ENCODE measurements at regions not wholly inside any gene's neighbourhood (a gene's known extent, or its start where the extent isn't known, plus 50 kb on each side); places are given as distances from the start of the nearest gene placed in this dataset.

- ChIA-PET POLR2A (ENCODE audit: low non-redundant PET) (no interaction called here), CTCF (no interaction called here)
- Histone ChIP-seq H3K4me1 (ENCODE audit: insufficient read depth, low read length, poor library complexity, severe bottlenecking) (no peaks in the 10 kb centered on the region), H3K36me3 (ENCODE audit: insufficient read depth, low read length, poor library complexity, severe bottlenecking) (no peaks in the 10 kb centered on the region), H3K4me3 (ENCODE audit: low read depth, low read length, poor library complexity, severe bottlenecking) (no peak overlapping the region), H3K27ac (ENCODE audit: low read depth, low read length, poor library complexity, severe bottlenecking) (no peak overlapping the region), H3K27me3 (replicated peaks; ENCODE audit: insufficient read depth, low read depth, low read length, poor library complexity) (no peaks in the 10 kb centered on the region), H3K9me3 (ENCODE audit: low read depth, low read length, poor library complexity, severe bottlenecking) (no peaks in the 10 kb centered on the region)
- BruUV-seq (replicated peaks): no TSS peak
- intact Hi-C loops (cut with micrococcal nuclease; ENCODE audit: unreplicated experiment): no loop called here
- DNase-seq (ENCODE audit: low spot score): no peak
- TF ChIP-seq CTCF (conservative IDR thresholded peaks at IDR 0.05; ENCODE audit: low read depth, low read length): no peak
- no peak for TF ChIP-seq EZH2 (IDR thresholded peaks at IDR 0.05; ENCODE audit: borderline replicate concordance, low read depth, low read length, poor library complexity, severe bottlenecking)
Measured at GRCh38 chr12:82028772-82029171, 269.6 kb upstream of the PPFIA2 start.

DNA sequence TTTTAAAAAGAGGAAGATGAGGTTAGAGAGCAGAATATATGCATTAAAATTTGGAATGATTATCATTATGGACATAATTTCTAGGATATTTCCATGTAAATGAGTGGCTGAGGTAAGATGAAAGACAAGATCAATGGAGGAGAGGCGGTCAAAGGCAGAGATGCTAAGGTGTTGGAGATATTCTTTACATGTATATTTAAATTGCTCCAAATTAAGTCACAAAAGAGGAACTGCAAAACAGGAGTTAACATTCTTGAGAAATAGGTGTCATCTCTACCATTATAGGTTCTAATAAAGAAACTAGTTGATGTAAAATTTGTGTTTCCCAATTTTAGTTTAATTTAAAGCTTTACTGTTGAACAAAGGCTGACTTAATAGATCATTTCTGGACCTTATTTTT, 268.5 kb upstream of the PPFIA2 start:
- Histone ChIP-seq H3K9me3 (ENCODE audit: low read depth, low read length, poor library complexity, severe bottlenecking) (no peaks in the 10 kb centered on the region), H3K4me3 (ENCODE audit: low read depth, low read length, poor library complexity, severe bottlenecking) (no peak overlapping the region), H3K4me1 (ENCODE audit: insufficient read depth, low read length, poor library complexity, severe bottlenecking) (no peaks in the 10 kb centered on the region), H3K27me3 (replicated peaks; ENCODE audit: insufficient read depth, low read depth, low read length, poor library complexity) (no peaks in the 10 kb centered on the region), H3K27ac (ENCODE audit: low read depth, low read length, poor library complexity, severe bottlenecking) (no peak overlapping the region), H3K36me3 (ENCODE audit: insufficient read depth, low read length, poor library complexity, severe bottlenecking) (no peaks in the 10 kb centered on the region)
- CTCF ChIA-PET: no interaction called here
- DNase-seq (ENCODE audit: low spot score): no peak
- POLR2A ChIA-PET (ENCODE audit: low non-redundant PET): no interaction called here
- intact Hi-C loops (cut with micrococcal nuclease; ENCODE audit: unreplicated experiment): no loop called here
- no TSS peak for BruUV-seq (replicated peaks)
- TF ChIP-seq CTCF (conservative IDR thresholded peaks at IDR 0.05; ENCODE audit: low read depth, low read length) (no peak), EZH2 (IDR thresholded peaks at IDR 0.05; ENCODE audit: borderline replicate concordance, low read depth, low read length, poor library complexity, severe bottlenecking) (no peak)

DNA sequence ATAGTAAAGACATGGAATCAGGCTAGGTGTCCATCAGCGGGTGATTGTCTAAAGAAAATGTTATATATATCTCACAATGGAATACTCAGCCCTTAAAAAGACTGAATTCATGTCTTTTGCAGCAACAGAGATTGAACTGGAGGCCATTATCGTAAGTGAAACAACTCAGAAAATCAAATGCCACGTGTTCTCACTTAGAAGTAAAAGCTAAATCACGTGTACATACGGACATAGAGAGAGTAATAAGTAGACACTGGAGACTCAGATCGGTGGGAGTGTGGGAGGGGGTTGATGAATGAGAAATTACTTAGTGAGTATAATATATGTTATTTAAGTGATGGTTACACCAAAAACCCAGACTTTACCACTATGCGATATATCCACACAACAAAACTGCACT, 266.3 kb upstream of the PPFIA2 start:
- intact Hi-C loops (cut with micrococcal nuclease; ENCODE audit: unreplicated experiment): no loop called here

More for the DNA sequence above, 266.3 kb upstream of the PPFIA2 start:
- no peaks in the 10 kb centered on the region for H3K9me3 ChIP-seq (ENCODE audit: low read depth, low read length, poor library complexity, severe bottlenecking)
- H3K27ac ChIP-seq (ENCODE audit: low read depth, low read length, poor library complexity, severe bottlenecking): no peak overlapping the region
- H3K27me3 ChIP-seq (replicated peaks; ENCODE audit: insufficient read depth, low read depth, low read length, poor library complexity): no peaks in the 10 kb centered on the region
- CTCF ChIA-PET: no interaction called here
- no TSS peak for BruUV-seq (replicated peaks)
- DNase-seq (ENCODE audit: low spot score): no peak
- TF ChIP-seq EZH2 (IDR thresholded peaks at IDR 0.05; ENCODE audit: borderline replicate concordance, low read depth, low read length, poor library complexity, severe bottlenecking): no peak
- TF ChIP-seq CTCF (conservative IDR thresholded peaks at IDR 0.05; ENCODE audit: low read depth, low read length): no peak
- H3K4me1 ChIP-seq (ENCODE audit: insufficient read depth, low read length, poor library complexity, severe bottlenecking): no peaks in the 10 kb centered on the region
- H3K4me3 ChIP-seq (ENCODE audit: low read depth, low read length, poor library complexity, severe bottlenecking): no peak overlapping the region
- H3K36me3 ChIP-seq (ENCODE audit: insufficient read depth, low read length, poor library complexity, severe bottlenecking): no peaks in the 10 kb centered on the region
- POLR2A ChIA-PET (ENCODE audit: low non-redundant PET): no interaction called here

Data from A673 (cell line).